ENCODE measurements at regions not wholly inside any gene's neighbourhood (a gene's known extent, or its start where the extent isn't known, plus 50 kb on each side); places are given as distances from the start of the nearest gene placed in this dataset.

- H3K27me3 ChIP-seq (replicated peaks; ENCODE audit: control insufficient read depth, insufficient read depth, low read length): no peaks in the 10 kb centered on the region
- no peak for DNase-seq (ENCODE audit: extremely low read depth, insufficient read length)
- TF ChIP-seq CTCF (IDR thresholded peaks at IDR 0.05; ENCODE audit: insufficient read depth, low read length, poor library complexity, severe bottlenecking): no peak
- no peak overlapping the region for H3K4me3 ChIP-seq (replicated peaks; ENCODE audit: low read depth, low read length)
- no peaks in the 10 kb centered on the region for H3K36me3 ChIP-seq (ENCODE audit: control insufficient read depth, insufficient read depth, low read length)
Measured at GRCh38 chr11:28738549-28738948, 630.4 kb downstream of the METTL15 start.

GRCh38 chr11:28736256-28736655 lies 628.1 kb downstream of the METTL15 start:
- no peak for TF ChIP-seq CTCF (IDR thresholded peaks at IDR 0.05; ENCODE audit: insufficient read depth, low read length, poor library complexity, severe bottlenecking)
- Histone ChIP-seq H3K27me3 (replicated peaks; ENCODE audit: control insufficient read depth, insufficient read depth, low read length) (no peaks in the 10 kb centered on the region), H3K36me3 (ENCODE audit: control insufficient read depth, insufficient read depth, low read length) (no peaks in the 10 kb centered on the region), H3K4me3 (replicated peaks; ENCODE audit: low read depth, low read length) (no peak overlapping the region)
- DNase-seq (ENCODE audit: extremely low read depth, insufficient read length): no peak

- no peak for DNase-seq (ENCODE audit: extremely low read depth, insufficient read length)
- TF ChIP-seq CTCF (IDR thresholded peaks at IDR 0.05; ENCODE audit: insufficient read depth, low read length, poor library complexity, severe bottlenecking): no peak
- no peaks in the 10 kb centered on the region for H3K27me3 ChIP-seq (replicated peaks; ENCODE audit: control insufficient read depth, insufficient read depth, low read length)
- no peaks in the 10 kb centered on the region for H3K36me3 ChIP-seq (ENCODE audit: control insufficient read depth, insufficient read depth, low read length)
- no peak overlapping the region for H3K4me3 ChIP-seq (replicated peaks; ENCODE audit: low read depth, low read length)
Measured at GRCh38 chr11:28735511-28735910, 627.3 kb downstream of the METTL15 start.

- H3K27me3 ChIP-seq (replicated peaks; ENCODE audit: control insufficient read depth, insufficient read depth, low read length): no peaks in the 10 kb centered on the region
- no peaks in the 10 kb centered on the region for H3K36me3 ChIP-seq (ENCODE audit: control insufficient read depth, insufficient read depth, low read length)
- DNase-seq (ENCODE audit: extremely low read depth, insufficient read length): no peak
- no peak overlapping the region for H3K4me3 ChIP-seq (replicated peaks; ENCODE audit: low read depth, low read length)
- TF ChIP-seq CTCF (IDR thresholded peaks at IDR 0.05; ENCODE audit: insufficient read depth, low read length, poor library complexity, severe bottlenecking): no peak
Measured at GRCh38 chr11:28730889-28731288, 622.7 kb downstream of the METTL15 start.

GRCh38 chr11:28730336-28730735 lies 622.1 kb downstream of the METTL15 start:
- no peak for TF ChIP-seq CTCF (IDR thresholded peaks at IDR 0.05; ENCODE audit: insufficient read depth, low read length, poor library complexity, severe bottlenecking)
- no peaks in the 10 kb centered on the region for H3K36me3 ChIP-seq (ENCODE audit: control insufficient read depth, insufficient read depth, low read length)
- no peak overlapping the region for H3K4me3 ChIP-seq (replicated peaks; ENCODE audit: low read depth, low read length)
- DNase-seq (ENCODE audit: extremely low read depth, insufficient read length): no peak
- H3K27me3 ChIP-seq (replicated peaks; ENCODE audit: control insufficient read depth, insufficient read depth, low read length): no peaks in the 10 kb centered on the region

GRCh38 chr11:28729339-28729738 lies 621.2 kb downstream of the METTL15 start:
- no peak for TF ChIP-seq CTCF (IDR thresholded peaks at IDR 0.05; ENCODE audit: insufficient read depth, low read length, poor library complexity, severe bottlenecking)
- DNase-seq (ENCODE audit: extremely low read depth, insufficient read length): no peak
- H3K4me3 ChIP-seq (replicated peaks; ENCODE audit: low read depth, low read length): no peak overlapping the region
- no peaks in the 10 kb centered on the region for H3K36me3 ChIP-seq (ENCODE audit: control insufficient read depth, insufficient read depth, low read length)
- no peaks in the 10 kb centered on the region for H3K27me3 ChIP-seq (replicated peaks; ENCODE audit: control insufficient read depth, insufficient read depth, low read length)
